Lower leg skin (tissue), 3 donors: ENCODE measurements at regions not wholly inside any gene's neighbourhood (a gene's known extent, or its start where the extent isn't known, plus 50 kb on each side); places are given as distances from the start of the nearest gene placed in this dataset.

Source experiments
- POLR2A ChIP-seq, 2 donors: fragments of 450-650 bp; IDR thresholded peaks; one replicate each; pipeline ENCODE4 v1.6.1; 2016 to 2017; ENCODE audit warnings: antibody characterized with exemption in 2 of 2, mild to moderate bottlenecking in 1 of 2, moderate library complexity in 1 of 2
- TF ChIP-seq, protein P1 (sequence below), 3 donors: fragments of 450-650 bp; IDR thresholded peaks; one replicate each; pipeline ENCODE4 v1.5.1; 2016; ENCODE audit warnings: antibody characterized with exemption in 3 of 3, mild to moderate bottlenecking in 3 of 3, moderate library complexity in 2 of 3

DNA sequence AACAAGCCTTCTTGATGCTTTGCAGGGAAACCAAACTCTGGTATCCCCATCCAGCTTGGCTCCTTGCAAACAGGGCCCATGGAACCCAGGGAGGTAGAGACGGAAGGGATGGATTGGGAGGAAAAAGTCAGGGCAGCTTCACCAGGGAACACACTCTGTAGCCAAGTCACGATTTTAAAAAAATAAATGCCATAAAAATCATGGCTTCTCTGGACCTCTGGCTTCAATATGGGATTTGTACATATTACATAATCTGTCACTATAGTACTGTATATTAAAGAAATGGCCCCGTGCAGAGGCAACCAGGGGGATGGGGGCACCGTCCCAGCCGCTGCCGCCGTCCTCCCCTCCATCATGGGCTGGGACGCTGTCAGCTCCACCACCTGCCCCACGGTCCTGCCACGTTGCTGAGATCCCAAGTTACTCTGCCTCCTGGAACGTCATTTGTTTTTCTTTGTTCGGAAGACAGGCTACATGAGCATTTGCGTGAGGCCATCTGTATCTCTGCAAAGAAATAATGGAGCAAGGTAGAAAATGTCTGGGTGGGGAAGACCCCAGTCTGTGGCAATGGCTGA is 313.3 kb downstream of the ZNF536 start:
- no peak for TF ChIP-seq POLR2A (IDR thresholded peaks at IDR 0.05)
- TF ChIP-seq, protein P1, sequence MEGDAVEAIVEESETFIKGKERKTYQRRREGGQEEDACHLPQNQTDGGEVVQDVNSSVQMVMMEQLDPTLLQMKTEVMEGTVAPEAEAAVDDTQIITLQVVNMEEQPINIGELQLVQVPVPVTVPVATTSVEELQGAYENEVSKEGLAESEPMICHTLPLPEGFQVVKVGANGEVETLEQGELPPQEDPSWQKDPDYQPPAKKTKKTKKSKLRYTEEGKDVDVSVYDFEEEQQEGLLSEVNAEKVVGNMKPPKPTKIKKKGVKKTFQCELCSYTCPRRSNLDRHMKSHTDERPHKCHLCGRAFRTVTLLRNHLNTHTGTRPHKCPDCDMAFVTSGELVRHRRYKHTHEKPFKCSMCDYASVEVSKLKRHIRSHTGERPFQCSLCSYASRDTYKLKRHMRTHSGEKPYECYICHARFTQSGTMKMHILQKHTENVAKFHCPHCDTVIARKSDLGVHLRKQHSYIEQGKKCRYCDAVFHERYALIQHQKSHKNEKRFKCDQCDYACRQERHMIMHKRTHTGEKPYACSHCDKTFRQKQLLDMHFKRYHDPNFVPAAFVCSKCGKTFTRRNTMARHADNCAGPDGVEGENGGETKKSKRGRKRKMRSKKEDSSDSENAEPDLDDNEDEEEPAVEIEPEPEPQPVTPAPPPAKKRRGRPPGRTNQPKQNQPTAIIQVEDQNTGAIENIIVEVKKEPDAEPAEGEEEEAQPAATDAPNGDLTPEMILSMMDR (IDR thresholded peaks at IDR 0.05) = no peak
